ENCODE measurements at regions not wholly inside any gene's neighbourhood (a gene's known extent, or its start where the extent isn't known, plus 50 kb on each side); places are given as distances from the start of the nearest gene placed in this dataset.

DNA sequence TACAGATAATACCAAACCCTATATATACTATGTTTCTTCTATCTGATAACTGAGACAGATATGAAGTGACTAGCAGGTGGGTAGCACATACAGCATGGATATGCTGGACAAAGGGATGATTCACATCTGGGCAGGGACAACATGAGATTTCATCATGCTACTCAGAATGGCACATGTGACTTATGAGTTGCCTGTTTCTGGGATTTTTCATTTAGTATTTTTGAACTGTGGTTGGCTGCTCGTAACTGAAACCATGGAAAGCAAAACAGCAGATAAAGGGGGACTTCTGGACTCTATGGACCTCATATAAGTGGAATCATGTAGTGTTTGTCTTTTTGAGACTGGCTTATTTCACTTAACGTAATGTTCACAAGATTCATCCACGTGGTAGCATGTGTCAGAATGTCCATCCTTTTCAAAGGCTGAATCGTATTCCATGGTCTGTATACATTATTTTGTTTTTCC lies 883.0 kb downstream of the TBC1D22A start:
- TF ChIP-seq, protein P1, sequence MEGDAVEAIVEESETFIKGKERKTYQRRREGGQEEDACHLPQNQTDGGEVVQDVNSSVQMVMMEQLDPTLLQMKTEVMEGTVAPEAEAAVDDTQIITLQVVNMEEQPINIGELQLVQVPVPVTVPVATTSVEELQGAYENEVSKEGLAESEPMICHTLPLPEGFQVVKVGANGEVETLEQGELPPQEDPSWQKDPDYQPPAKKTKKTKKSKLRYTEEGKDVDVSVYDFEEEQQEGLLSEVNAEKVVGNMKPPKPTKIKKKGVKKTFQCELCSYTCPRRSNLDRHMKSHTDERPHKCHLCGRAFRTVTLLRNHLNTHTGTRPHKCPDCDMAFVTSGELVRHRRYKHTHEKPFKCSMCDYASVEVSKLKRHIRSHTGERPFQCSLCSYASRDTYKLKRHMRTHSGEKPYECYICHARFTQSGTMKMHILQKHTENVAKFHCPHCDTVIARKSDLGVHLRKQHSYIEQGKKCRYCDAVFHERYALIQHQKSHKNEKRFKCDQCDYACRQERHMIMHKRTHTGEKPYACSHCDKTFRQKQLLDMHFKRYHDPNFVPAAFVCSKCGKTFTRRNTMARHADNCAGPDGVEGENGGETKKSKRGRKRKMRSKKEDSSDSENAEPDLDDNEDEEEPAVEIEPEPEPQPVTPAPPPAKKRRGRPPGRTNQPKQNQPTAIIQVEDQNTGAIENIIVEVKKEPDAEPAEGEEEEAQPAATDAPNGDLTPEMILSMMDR (IDR thresholded peaks at IDR 0.05) = no peak
- no peak for TF ChIP-seq POLR2A (IDR thresholded peaks at IDR 0.05)

All from esophagus squamous epithelium (tissue), 4 donors.